SK-N-DZ (cell line): ENCODE measurements at regions not wholly inside any gene's neighbourhood (a gene's known extent, or its start where the extent isn't known, plus 50 kb on each side); places are given as distances from the start of the nearest gene placed in this dataset.
"Not testable (repeated sequence)": the region's sequence is repeated elsewhere in the genome, so short reads cannot be mapped to it uniquely, and the experiment has no call there.

Experiments used
- DNase-seq: peaks from one replicate; pipeline ENCODE4 v3.0.0-alpha.2; 2015; ENCODE audit warnings: low spot score

DNA sequence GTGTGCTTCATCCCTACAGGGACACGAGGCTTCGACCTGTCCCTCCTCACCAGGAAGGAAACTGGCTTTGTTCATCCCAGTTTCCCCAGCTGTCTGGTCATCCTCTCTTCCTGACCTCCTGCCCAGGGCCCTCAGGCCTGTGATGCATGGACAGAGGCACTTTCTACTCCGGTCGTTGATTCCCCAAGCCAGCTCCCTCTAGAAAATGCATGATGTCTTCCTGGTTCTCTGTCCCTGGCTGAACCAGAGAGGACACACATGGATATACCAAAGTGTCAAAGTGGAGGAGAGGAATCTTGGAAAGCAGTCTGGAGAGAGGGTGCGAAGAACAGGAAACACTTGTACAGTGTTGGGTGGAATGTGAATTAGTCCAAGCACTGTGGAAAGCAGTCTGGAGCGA lies 501.4 kb downstream of the TMEM121 start:
- DNase-seq: not testable (repeated sequence)

GRCh38 chr14:106029959-106030358 lies 503.6 kb downstream of the TMEM121 start:
- DNase-seq: no peak

DNA sequence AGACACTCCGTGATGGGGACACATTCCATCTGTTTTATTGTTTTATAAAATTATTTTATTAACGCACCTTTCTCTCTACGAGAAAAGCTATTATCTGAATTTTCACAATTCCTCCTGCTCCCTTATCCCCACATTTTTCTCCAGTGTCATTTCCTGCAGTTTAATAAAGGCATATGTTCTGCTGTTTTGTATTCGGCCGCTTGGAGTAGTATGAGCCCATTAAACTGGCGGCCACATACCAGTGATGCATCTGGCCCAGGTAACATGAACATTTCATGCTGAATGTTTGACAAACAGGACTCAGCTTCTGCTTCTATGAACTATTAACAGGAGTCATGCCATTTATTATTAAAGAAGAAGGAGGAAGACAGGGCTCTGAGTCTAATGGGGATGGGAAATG lies 511.0 kb downstream of the TMEM121 start:
- no peak for DNase-seq

GRCh38 chr14:106038263-106038662 lies 511.9 kb downstream of the TMEM121 start:
- no peak for DNase-seq

- no peak for DNase-seq
Observed at GRCh38 chr14:106039400-106039799, 513.0 kb downstream of the TMEM121 start.

- no peak for DNase-seq
Observed at GRCh38 chr14:106044515-106044914, 518.1 kb downstream of the TMEM121 start.

- peak; percentile 11 for DNase-seq
Observed at GRCh38 chr14:106044949-106045596, 518.7 kb downstream of the TMEM121 start.

GRCh38 chr14:106051796-106052195 lies 525.4 kb downstream of the TMEM121 start:
- no peak for DNase-seq

DNA sequence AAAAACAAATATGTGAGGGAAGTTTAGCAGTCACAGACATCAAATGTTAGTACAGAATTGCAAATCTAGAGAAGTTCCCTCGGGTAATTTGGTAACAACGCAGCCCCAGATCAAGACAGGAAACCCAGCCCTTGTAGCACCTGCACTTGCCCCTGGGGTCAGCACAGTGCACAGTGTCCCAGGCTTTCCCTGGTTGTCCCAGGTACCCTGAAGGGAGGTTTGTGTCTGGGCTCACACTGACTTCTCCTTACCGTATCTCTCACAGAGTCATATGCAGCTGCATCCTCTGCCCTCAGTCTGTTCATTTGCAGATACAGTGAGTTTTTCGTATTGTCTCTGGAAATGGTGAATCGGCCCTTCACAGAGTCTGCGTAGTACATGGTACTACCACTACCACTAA lies 528.9 kb downstream of the TMEM121 start:
- DNase-seq: no peak

DNA sequence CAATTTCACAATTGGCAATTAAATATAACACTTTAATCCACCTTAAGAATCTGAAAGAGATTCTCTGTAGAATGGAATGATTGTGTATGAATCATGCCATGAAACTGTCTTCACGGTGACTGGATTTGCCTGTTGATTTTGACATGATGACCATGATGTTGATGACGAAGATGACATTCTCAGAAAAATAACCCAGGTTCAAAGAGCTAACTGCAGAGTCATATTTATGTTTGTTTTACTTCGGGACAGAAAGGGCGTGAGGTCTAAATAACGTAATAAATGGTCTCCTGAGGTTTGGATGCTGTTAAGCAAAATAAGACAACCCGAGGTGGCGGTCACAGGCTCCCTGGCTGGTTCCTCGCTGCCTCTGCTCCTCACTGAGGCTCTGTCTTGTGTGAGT lies 532.0 kb downstream of the TMEM121 start:
- DNase-seq: no peak

- no peak for DNase-seq
Observed at GRCh38 chr14:106060276-106060975, 534.0 kb downstream of the TMEM121 start.

- DNase-seq: not testable (repeated sequence)
Observed at GRCh38 chr14:106061877-106062500, 535.6 kb downstream of the TMEM121 start.

DNA sequence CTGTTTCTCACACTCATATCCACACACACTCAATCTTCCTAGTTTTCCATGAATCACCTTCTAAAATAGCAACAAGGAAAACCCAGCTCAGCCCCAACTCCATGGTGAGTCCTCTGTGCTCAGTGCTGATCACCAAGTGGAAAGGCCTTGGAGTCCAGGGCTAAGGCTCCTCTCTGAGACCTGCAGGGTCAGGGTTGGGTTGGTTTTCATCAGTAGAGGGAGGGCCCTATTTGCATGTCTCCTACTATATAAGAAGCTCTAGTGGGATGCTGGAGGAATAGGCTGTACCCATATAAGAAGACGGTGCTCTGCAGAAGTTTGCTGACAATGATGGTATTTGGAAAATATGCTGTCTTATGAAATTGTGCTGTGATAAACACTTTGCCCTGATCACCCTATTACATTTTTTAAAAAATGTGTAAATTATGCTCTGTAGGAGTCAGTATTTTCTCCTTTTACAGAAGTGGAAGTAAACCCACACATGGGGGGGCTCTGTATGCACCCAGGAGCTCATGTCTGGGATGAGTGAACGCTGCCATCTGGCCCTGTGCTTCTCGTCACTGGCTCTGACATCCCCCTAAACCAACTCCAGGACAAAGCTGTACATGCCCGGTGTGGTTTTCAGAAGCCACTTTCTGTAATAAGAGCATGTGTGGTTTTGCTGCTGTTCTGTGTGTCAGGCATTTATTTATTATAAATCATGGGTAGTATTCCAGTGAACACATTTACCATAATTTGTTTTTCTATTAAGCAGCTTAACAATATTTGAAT lies 536.3 kb downstream of the TMEM121 start:
- no peak for DNase-seq

- DNase-seq: no peak
Observed at GRCh38 chr14:106067935-106068334, 541.6 kb downstream of the TMEM121 start.

GRCh38 chr14:106069804-106070625 lies 543.6 kb downstream of the TMEM121 start:
- DNase-seq: no peak

DNA sequence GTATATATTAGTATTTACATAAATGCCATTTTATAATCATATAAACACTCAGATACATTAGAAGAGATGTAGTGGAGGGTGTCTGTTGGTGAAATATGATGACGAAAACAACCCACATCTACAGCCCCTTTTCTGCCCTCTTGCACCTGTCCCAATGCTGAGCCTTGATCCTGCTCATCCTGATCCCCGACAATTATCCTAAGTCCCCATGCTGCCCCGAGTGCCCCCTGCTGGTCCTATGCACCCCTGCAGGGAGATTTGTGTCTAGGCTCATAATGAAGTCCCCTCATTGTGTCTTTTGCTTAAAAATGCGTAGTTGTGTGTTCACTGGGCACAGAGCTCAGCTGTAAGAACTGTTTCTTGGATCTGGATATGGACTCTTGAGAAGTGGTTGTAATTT lies 554.5 kb downstream of the TMEM121 start:
- DNase-seq: no peak

- DNase-seq: not testable (repeated sequence)
Observed at GRCh38 chr14:106081721-106082120, 555.3 kb downstream of the TMEM121 start.

GRCh38 chr14:106083082-106083481 lies 556.7 kb downstream of the TMEM121 start:
- DNase-seq: no peak

DNA sequence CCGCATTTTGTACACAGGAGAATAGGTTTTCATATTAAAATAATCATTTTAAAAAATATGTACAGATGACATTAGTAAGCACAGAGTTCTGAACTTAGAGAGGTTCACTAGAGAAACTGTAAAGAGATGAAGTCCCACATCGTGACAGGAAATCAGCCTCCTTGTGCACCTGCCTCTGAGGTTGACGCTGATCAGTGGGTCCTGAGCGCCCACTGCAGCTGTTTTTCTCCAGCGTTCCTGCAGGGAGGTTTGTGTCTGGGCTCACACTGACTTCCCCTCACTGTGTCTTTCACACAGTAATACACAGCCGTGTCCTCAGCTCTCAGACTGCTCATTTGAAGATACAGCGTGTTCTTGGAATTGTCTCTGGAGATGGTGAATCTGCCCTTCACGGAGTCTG lies 561.5 kb downstream of the TMEM121 start:
- no peak for DNase-seq

- not testable (repeated sequence) for DNase-seq
Observed at GRCh38 chr14:106088860-106089259, 562.5 kb downstream of the TMEM121 start.

GRCh38 chr14:106094654-106095189 lies 568.3 kb downstream of the TMEM121 start:
- peak; percentile 4 for DNase-seq
